ENCODE measurements at regions not wholly inside any gene's neighbourhood (a gene's known extent, or its start where the extent isn't known, plus 50 kb on each side); places are given as distances from the start of the nearest gene placed in this dataset.

DNA sequence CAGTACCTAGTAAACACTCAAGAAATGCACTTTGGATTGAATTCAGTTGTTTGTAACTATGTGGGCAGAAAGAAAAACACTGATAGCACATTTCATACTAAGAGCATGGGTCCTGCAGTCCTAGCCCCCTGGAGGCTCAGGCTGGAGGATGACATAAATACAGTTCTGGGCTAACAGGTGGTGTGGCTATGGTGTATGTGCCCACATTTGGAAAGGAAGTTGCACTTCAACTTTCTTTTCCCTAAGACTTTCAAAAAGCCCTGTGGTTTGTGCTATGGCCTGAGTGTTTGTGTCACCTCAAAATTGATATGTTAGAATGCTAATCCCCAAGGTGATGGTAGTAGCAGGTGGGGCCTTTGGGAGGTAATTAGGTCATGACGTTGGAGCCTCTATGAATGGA is 218.2 kb downstream of the CDCA7 start:
- TF ChIP-seq, protein P1, sequence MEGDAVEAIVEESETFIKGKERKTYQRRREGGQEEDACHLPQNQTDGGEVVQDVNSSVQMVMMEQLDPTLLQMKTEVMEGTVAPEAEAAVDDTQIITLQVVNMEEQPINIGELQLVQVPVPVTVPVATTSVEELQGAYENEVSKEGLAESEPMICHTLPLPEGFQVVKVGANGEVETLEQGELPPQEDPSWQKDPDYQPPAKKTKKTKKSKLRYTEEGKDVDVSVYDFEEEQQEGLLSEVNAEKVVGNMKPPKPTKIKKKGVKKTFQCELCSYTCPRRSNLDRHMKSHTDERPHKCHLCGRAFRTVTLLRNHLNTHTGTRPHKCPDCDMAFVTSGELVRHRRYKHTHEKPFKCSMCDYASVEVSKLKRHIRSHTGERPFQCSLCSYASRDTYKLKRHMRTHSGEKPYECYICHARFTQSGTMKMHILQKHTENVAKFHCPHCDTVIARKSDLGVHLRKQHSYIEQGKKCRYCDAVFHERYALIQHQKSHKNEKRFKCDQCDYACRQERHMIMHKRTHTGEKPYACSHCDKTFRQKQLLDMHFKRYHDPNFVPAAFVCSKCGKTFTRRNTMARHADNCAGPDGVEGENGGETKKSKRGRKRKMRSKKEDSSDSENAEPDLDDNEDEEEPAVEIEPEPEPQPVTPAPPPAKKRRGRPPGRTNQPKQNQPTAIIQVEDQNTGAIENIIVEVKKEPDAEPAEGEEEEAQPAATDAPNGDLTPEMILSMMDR (IDR thresholded peaks at IDR 0.05) = no peak

DNA sequence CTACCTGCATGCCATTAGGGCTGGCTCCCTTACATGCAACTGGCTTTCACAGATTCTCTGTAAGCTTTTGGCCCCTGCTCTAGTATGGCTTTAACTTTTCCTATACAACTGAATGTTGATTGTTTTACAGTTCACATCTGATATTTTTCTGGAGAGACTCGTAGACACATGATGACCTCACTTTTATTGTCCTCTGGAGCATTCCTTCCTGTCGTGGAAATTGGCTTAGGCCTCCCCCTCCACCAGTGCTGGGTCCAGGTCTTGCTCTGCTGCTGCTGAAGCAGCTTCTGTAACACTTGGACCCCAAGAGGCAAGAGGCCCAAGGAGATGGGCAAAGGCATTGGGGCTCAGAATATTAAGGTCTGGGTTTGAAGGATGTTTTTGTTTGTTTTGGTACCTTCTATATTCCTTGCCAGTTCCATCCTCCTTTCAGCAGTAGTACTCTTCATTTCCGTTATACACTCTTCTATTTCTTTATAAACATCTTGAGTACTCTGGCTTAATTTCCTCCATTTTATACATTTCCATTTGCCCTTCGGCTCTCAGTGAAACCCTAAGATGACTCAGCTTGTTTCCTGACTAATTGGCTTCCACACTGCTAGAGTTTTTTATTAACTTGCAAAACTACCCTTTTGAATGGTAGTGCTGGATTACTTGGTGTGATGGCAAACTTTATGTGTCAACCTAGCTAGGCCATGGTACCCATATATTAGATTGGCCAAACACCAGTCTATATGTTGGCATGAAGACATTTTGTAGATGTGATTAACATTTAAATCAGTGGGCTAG is 219.8 kb downstream of the CDCA7 start:
- TF ChIP-seq, protein P1 (IDR thresholded peaks at IDR 0.05) = no peak

DNA sequence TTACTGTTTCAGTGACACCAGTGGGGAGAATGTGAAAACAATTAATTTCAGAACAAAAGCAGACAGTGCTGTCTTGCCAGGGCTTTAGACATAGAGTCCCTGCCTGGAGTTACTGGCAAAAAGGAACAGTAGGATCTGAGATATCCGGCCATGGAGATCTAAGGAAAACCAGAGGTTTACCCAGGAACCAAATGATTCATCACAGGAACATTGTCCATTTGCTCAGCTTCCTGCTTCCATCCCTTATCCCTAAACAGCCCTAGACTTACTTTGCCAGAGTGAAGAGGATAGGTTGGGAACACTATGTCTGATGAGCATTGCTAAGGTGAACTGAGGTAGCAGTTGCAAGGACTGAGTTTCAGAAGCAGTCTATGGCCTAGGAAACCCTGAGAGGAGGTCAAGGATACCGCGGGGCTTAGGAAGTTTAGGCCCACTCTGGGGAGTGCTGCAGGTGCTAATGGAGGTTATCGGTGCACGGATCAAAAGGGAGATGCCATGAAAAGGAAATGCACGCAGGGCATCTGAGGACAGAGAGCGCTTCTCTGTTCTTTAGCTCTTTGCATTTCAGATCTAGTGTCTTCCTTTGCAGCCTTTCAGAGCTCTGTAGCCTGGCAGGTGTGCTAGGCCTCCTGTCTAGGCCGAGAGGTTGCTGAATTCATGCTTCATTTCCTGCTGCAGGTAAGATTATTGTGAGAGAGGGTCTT is 223.9 kb downstream of the CDCA7 start:
- TF ChIP-seq, protein P1 (IDR thresholded peaks at IDR 0.05) = no peak

- TF ChIP-seq, protein P1 (IDR thresholded peaks at IDR 0.05) = no peak
Measured at GRCh38 chr2:173580351-173580750, 225.7 kb downstream of the CDCA7 start.

DNA sequence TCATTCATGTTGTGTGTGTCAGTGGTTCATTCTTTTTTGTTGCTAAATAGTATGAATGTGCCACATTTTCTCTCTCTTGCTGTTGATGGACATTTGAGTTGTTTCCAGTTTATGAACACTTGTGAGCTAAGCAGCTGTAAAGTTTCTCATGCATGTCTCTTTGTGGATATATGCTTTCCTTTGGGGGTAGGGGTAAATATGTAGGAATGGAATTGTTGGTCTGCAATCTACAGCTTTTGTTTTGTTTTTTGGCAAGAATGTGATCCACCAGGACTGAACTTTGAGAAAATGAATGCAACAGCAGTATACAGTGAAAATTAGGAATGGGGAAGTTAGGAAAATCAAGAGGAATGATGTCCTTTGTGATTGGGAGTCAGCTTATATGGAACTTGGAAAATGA is 226.3 kb downstream of the CDCA7 start:
- TF ChIP-seq, protein P1 (IDR thresholded peaks at IDR 0.05) = no peak

- TF ChIP-seq, protein P1 (IDR thresholded peaks at IDR 0.05) = no peak
Measured at GRCh38 chr2:173583196-173583595, 228.5 kb downstream of the CDCA7 start.

- TF ChIP-seq, protein P1 (IDR thresholded peaks at IDR 0.05) = no peak
Measured at GRCh38 chr2:173584000-173584399, 229.3 kb downstream of the CDCA7 start.
